Panc1 (cell line): ENCODE measurements at regions not wholly inside any gene's neighbourhood (a gene's known extent, or its start where the extent isn't known, plus 50 kb on each side); places are given as distances from the start of the nearest gene placed in this dataset.

Experiments
- ATAC-seq: fragments of 200-7000 bp; cut with Tn5 transposase; 2 replicates; pipeline ENCODE4 v1.9.1; 2020; ENCODE audit warnings: mild to moderate bottlenecking, moderate library complexity
- BruUV-seq: library from RNA; stranded (reverse); fragments of 400-500 nt; replicated peaks from 2 replicates; lab custom pipeline; 2021; lab: Mats Ljungman, UMichigan
- CTCF ChIA-PET: fragments of 300-600 bp; sonication (Branson Sonifier 250); formaldehyde crosslinking; loops from one replicate; lab custom pipeline; 2022; ENCODE audit warnings: antibody characterized with exemption; lab: Charles Lee
- POLR2A ChIA-PET: fragments of 300-600 bp; sonication (Branson Sonifier 250); formaldehyde crosslinking; loops from one replicate; lab custom pipeline; 2022; ENCODE audit warnings: antibody characterized with exemption; lab: Charles Lee
- DNase-seq: peaks from one replicate; pipeline ENCODE4 v3.0.0-alpha.2; 2010; ENCODE audit warnings: low read depth, low spot score
- H3K27ac ChIP-seq: 2 replicates; pipeline ENCODE4 v1.5.1; 2011; ENCODE audit warnings: mild to moderate bottlenecking, low read length, inconsistent platforms
- H3K27me3 ChIP-seq: fragments of 200-500 bp; sonication (Bioruptor generic); 2 replicates; pipeline ENCODE4 v1.6.0; 2014; ENCODE audit warnings: low read length, inconsistent platforms; ENCODE audit not compliant: control insufficient read depth, insufficient read depth
- H3K36me3 ChIP-seq: fragments of 200-500 bp; sonication (Bioruptor generic); 2 replicates; pipeline ENCODE4 v1.5.1; 2014; ENCODE audit warnings: inconsistent platforms, mild to moderate bottlenecking, low read length, moderate library complexity; ENCODE audit not compliant: control insufficient read depth, insufficient read depth
- H3K4me1 ChIP-seq: 2 replicates; pipeline ENCODE4 v1.5.1; 2011; ENCODE audit warnings: inconsistent platforms, mild to moderate bottlenecking, low read length, moderate library complexity; ENCODE audit not compliant: control insufficient read depth, insufficient read depth
- H3K4me3 ChIP-seq, 2 experiments: 2 replicates each; pipeline ENCODE4 v1.5.1; 2011 to 2012; ENCODE audit warnings: low read depth in 2 of 2, low read length in 2 of 2, mild to moderate bottlenecking in 2 of 2, inconsistent platforms in 1 of 2, moderate library complexity in 1 of 2
- H3K9me3 ChIP-seq: fragments of 200-500 bp; sonication (Bioruptor generic); 2 replicates; pipeline ENCODE4 v1.5.1; 2014; ENCODE audit warnings: low read depth, mild to moderate bottlenecking, inconsistent platforms, low read length, moderate library complexity; ENCODE audit not compliant: control insufficient read depth, insufficient read depth
- POLR2AphosphoS5 ChIP-seq: IDR thresholded peaks from 2 replicates; pipeline ENCODE4 v1.6.1; 2012; ENCODE audit warnings: mild to moderate bottlenecking, low read depth, low read length, moderate library complexity
- REST ChIP-seq, 2 experiments: IDR thresholded peaks; 2 replicates each; pipeline ENCODE4 v1.6.1; 2011 to 2012; ENCODE audit warnings: low read depth in 2 of 2, control low read depth in 1 of 2, low read length in 1 of 2, mild to moderate bottlenecking in 1 of 2, moderate library complexity in 1 of 2; ENCODE audit not compliant: insufficient read depth in 1 of 2
- SIN3A ChIP-seq: IDR thresholded peaks from 2 replicates; pipeline ENCODE4 v1.6.1; 2012; ENCODE audit warnings: low read depth, mild to moderate bottlenecking, low read length, moderate library complexity, borderline replicate concordance; ENCODE audit not compliant: insufficient read depth
- TCF7L2 ChIP-seq: IDR thresholded peaks from 2 replicates; pipeline ENCODE4 v1.6.1; 2011; ENCODE audit warnings: mild to moderate bottlenecking, low read depth, low read length, inconsistent platforms
- in situ Hi-C: cut with HindIII; loops from 2 replicates; pipeline ENCODE4 v1.10.0; 2016; ENCODE audit warnings: low sequenced_read_pairs, low pct_unique_long_range_greater_than_20kb
- intact Hi-C: fragments of 100-400 bp; cut with micrococcal nuclease; formaldehyde crosslinking; loops from one replicate; pipeline ENCODE4 v1.10.0; 2022; ENCODE audit not compliant: unreplicated experiment
- TF ChIP-seq, protein P1 (sequence below): fragments of 450-650 bp; IDR thresholded peaks from 2 replicates; pipeline ENCODE4 v1.5.1; 2017; ENCODE audit warnings: mild to moderate bottlenecking

DNA sequence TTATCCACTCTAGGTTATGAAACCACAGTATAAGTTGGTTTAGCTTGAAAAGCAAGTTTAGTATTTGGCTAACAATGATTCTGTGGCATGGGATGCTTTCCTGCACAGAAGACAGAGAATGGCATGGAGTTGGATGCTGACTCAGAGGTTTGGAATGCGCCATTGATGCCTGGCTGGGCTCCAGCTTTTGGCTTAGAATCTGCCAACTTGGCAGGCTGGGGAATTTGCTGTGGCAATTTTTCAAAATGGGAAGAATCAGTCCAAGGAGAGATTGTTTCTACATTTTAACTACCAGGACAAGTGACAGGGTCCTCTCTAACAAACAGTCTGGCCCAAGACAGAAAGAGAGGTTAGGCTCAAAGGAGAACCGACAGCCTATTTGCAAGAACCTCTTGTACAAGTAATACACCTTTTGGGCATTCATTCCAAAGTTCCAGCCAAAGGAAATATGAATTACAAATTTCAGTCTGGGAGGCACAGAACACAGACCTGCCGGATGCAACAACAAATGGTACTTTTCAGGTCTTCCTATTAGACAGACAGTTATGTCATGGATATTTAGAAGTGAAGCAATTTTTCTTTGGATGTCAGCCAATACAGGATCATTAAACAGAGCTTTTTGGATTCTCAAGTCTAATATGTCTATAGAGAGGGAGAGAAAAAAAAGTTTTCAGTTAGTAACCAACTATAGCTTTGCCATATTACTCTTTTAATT, 1027.7 kb downstream of the TMEM182 start:
- Histone ChIP-seq H3K9me3 (no peaks in the 10 kb centered on the region), H3K27me3 (no peaks in the 10 kb centered on the region), H3K4me1 (no peaks in the 10 kb centered on the region), H3K27ac (no peak overlapping the region), H3K4me3 (no peak overlapping the region), H3K36me3 (no peaks in the 10 kb centered on the region)
- ChIA-PET CTCF (no interaction called here), POLR2A (no interaction called here)
- in situ Hi-C loops, result no loop called here
- no peak for TF ChIP-seq POLR2AphosphoS5
- no peak for TF ChIP-seq SIN3A
- TF ChIP-seq, protein P1, sequence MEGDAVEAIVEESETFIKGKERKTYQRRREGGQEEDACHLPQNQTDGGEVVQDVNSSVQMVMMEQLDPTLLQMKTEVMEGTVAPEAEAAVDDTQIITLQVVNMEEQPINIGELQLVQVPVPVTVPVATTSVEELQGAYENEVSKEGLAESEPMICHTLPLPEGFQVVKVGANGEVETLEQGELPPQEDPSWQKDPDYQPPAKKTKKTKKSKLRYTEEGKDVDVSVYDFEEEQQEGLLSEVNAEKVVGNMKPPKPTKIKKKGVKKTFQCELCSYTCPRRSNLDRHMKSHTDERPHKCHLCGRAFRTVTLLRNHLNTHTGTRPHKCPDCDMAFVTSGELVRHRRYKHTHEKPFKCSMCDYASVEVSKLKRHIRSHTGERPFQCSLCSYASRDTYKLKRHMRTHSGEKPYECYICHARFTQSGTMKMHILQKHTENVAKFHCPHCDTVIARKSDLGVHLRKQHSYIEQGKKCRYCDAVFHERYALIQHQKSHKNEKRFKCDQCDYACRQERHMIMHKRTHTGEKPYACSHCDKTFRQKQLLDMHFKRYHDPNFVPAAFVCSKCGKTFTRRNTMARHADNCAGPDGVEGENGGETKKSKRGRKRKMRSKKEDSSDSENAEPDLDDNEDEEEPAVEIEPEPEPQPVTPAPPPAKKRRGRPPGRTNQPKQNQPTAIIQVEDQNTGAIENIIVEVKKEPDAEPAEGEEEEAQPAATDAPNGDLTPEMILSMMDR, result no peak
- no peak for TF ChIP-seq TCF7L2
- no peak for TF ChIP-seq REST (IDR thresholded peaks at IDR 0.05; ENCODE audit: insufficient read depth in 1 of 2, low read depth in 2 of 2, low read length in 1 of 2)
- no TSS peak for BruUV-seq
- no peak for DNase-seq
- no peak for ATAC-seq
- intact Hi-C loops, result no loop called here

DNA sequence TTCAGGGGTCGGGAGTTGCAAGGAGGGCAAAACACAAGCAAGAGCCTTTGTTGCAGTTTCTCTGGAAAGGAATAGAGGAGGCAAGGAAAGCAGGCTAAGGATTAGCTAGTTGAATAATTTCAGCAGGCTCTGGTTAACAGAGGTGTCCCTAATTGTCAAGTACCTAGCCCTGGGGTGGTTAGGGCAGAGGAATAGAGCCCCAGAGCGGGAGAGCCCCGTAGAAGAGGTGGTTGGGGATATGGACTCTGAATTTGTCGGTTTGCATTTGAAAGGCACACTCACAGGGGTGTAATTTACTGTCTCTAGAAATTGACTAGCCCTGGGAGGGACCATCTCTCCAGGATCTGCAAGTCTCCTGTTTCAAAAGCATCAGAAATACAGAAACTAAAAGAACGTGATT, 1030.2 kb downstream of the TMEM182 start:
- intact Hi-C loops (no loop called here), in situ Hi-C loops (no loop called here)
- TF ChIP-seq POLR2AphosphoS5 (no peak), REST (IDR thresholded peaks at IDR 0.05; ENCODE audit: insufficient read depth in 1 of 2, low read depth in 2 of 2, low read length in 1 of 2) (no peak), TCF7L2 (no peak), SIN3A (no peak)
- TF ChIP-seq, protein P1, result no peak
- Histone ChIP-seq H3K4me1 (no peaks in the 10 kb centered on the region), H3K36me3 (no peaks in the 10 kb centered on the region), H3K27me3 (no peaks in the 10 kb centered on the region), H3K9me3 (no peaks in the 10 kb centered on the region), H3K27ac (no peak overlapping the region), H3K4me3 (no peak overlapping the region)
- no peak for ATAC-seq
- no peak for DNase-seq
- ChIA-PET POLR2A (no interaction called here), CTCF (no interaction called here)
- BruUV-seq, result no TSS peak
